GM19372 (cell line): ENCODE measurements at regions not wholly inside any gene's neighbourhood (a gene's known extent, or its start where the extent isn't known, plus 50 kb on each side); places are given as distances from the start of the nearest gene placed in this dataset.

ENCODE experiments used
- ATAC-seq: cut with Tn5 transposase; IDR thresholded peaks from one replicate; pipeline ENCODE4 v1.9.1; 2021; ENCODE audit warnings: mild to moderate bottlenecking, low read depth, moderate library complexity; ENCODE audit not compliant: unreplicated experiment

DNA sequence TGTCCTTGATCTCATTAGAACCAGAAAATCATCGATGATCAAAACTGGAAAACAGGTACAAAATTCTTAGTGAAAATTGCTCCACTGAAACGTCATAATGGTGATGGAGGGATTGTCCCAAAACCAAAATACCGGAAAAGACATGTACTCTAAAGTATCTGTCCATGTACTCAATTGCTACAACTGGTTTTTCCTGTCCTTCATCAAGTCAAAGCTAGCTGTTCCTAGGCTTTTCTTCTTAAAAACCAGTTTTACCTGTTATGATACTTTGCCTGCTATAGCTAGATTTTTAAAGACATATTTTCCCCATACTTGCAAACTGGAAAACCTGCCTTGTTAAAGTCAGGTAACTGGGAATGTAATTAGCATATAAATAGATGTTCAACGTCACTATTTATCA lies 50.5 kb upstream of the LRRC1 start:
- no peak for ATAC-seq

DNA sequence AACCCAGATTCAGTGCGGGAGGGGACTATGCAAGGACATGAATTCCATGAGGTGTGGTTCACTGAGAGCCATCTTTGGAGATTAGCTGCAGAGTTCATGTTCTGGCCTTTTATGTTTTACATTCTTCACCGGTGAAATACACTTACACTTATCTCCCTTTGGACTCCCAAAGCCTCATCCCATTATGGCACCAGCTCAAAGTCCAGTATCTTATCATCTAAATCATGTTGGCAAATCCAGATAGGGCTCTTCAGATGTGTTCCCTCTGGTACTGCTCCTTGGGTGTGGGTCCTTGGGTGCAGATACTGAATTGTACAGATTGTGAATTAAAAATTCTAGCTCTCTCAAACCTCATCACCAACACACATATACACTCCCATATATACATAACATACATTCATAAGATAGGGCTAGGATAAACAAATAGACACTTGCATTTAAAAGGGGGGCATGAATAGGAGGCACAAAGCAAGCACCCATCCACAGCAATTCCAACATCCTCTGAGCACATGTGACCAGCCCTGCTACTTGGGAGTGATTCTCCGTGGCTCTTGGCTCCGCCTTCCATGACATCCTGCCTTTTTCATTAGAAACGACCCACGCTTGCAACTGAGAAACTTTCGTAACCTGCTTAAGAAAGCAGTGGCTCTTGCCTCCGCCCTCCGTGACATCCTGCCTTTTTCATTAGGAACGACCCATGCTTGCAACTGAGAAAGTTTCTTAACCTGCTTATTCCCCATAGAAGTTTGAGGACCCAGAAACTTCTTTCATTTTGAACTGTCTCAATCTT lies 53.6 kb upstream of the LRRC1 start:
- no peak for ATAC-seq

DNA sequence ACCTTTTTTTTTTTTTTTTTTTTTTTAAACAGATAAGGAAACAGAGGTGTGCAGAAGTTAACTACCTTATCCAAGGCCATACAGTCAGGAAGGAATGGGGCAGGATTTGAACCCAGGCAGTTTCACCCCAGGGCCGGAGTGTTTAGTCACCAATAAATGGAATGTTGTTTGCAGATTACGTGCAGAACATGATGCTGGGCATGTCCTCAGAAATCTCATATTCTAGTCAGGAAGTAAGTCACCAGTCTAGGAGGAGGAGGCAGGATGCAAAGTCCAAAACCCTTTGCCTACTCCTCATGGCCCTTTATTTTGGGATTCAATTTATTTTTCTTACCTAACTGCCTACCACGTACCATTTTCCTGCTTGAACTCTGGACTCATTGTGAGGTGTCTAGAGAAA lies 57.1 kb upstream of the LRRC1 start:
- no peak for ATAC-seq

DNA sequence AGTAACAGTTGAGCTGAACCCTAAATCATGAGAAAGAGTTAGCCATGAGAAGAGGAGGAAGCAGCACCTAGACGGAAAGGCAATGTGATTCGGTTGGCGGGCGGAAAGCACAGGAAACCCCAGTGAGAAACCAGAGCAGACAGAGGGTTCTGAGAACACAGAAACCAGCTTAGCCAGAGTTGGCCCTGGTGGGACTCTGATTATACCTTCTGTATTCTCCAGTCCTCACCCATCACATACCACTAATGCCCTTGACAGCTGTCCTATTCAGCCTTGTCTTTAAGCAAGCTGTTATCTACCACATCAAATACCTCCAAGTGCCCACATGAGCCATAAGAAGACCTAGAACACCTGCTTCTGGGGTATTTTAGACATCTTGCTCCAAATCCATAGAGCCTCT lies 58.9 kb upstream of the LRRC1 start:
- ATAC-seq = no peak

DNA sequence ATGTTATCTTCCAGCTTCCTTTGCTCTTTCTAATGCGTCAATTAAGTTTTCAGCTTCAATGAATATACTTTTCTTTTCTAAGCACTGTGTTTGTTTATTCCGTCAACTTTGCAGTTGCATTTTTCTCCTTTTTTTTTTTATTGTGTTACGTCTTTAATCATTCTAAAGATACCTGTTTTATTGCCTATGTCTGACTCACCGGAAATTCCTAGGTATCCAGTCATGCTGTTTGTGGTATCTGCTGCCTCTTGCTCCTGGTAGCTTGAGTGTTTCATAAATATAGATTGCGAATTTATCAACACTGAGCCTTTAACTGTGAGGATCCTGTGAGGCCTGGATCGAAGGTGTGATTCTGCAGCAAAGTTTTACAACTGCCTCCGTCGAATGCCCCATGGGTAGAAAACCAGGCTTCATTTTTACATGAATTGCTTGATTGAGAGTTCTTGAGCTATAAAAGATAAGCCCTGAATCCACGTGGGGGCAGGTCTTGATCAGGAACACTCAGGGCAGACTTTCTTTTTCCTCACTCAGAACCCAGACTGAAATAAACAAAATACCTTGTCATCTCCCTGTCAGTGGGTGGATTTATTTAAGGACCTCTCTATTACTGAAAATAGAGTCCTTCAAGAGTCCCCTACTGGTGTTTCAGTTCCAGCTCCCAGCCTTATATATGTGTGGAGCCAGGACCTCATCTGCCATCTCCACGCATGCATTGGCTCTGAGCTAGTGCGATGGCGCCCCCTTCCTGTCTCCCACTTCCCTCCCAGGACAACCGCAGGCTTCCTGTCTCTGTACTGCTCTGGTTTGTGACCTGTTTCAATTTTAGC lies 60.1 kb upstream of the LRRC1 start:
- peak; percentile 44 for ATAC-seq

DNA sequence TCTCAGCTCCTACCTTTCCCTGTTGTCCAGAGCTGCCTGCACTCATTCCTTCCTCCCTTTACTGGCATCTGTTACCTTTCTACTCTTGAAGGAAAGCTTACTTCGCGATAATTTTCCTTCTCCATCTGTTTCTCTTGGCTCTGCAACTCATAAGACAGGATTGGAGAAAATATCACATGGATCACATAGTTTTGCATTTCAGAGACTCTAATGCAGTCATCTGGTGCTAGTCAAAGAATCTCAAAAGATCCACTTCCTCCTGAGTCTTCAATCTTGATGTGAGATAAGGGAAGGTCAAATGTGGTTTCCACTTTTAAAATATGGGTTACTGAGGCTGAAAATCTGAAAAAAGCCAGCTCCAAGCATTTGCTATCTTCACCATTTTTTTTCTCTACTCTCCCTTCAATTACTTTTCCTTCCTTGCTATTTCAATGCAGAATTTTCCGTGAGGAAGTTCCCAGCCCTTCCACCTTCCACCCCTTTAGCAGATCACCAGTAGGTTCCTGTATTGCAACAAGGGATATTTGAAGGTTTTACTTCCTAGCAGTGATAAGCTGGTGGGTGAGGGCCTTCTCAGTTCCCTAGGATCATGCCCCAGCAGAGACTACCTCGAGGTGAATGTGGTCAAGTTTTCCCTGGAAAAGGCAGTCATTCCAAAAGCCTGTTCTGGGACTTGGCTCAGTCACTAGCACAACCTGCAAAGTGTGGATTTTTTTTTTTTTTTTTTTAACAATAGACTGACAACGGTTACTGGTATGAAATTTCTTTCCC lies 62.8 kb upstream of the LRRC1 start:
- no peak for ATAC-seq

DNA sequence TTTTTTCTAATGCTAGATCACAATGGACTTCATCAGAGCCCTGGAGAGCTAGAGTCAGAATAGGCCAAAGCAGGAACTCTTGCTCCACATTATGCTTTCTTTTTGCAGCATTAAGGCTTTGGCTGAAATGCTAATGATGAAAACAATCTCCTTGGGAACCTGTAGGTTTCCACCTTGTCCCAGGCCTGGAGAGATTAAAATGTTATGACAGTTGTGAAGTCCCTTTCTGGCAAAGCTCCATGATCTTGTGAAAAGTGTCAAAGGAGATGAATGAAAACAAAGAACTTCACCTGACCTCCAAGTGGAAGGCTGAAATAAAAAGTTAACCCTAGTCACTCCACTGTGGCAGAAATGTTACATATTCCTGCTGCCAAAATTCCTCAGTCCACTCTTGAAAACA lies 64.0 kb upstream of the LRRC1 start:
- no peak for ATAC-seq

DNA sequence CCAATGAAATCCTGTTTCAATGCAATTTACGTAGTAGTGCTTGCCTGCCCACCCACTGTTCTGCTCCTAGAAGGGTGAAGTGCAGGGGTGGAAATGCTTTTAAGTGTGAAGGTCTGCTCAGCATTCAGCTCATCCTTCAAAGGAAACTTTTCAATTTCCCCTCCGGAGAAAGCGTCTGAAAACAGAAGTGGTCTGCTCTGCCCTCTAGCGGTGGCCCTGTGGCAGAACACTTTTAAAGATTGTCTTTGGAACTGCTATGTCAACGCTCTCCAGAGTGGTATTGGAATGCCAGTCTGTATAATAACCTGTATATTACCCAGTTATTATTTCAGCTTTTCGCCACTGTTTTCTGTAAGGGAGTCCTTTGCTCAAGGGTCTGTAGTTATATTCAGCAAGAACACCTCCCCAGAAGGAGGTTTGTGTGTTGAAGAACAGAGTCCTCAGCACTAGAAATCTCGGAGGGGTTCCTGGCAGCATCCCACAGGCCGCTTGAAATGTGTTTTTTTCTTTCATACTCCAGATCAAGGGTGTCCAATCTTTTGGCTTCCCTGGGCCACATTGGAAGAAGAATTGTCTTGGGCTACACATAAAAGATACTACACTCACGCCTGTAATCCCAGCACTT lies 63.1 kb upstream of the KLHL31 start:
- ATAC-seq = no peak

DNA sequence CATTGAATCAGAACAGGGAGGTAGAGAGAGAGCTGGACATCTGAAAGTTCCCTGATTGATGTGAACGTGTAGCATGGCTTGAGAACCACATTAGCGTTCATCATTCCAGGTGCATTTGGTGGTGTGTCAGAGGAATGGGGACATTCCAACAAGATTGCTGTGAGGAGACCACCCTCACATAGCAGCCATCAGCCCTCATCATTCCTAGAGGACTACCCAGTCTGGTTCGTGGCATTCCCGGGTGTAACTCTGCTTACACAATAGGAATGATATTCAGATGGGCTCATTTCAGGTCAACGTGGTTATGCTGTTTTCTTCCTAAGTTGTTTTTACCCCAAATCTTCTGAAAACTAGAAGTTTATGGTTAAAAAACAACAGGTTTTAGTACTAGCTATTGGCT lies 62.2 kb upstream of the KLHL31 start:
- ATAC-seq = no peak

DNA sequence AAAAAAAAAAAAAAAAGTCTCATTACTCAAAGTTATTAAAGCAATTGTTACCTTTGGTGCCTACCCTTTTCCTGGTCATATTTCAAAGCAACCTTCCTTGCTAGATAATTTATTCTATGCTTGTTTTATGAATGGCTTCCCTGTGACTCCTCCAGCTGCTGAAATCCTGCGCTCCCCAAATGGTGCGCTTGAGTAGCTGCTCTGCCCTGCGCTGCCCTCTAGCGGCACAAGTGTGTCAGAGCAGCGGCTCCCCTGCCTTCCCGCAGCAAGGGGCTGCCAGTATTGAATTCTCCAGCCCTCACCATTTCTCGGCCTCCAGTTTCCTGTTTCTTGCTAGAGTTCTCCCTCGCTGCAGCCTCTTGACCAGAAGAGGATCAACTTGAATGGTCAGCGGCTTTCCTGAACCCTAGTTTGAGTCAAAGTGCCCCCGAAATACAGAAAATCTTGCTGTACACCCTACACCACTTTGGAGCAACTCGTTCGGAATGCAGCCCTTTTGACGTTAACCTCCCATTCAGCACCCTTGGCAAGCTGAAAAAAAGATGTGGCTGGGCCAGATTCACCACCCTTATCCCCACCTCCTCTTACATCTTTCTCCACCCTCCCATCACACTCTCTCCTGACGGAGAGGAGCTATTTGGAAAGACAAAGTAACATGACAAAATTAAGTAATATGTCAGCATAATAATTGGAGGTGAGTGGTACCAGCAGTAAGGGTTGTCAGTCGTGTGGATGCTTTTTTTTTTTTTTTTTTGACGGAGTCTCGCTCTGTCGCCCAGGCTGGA lies 60.4 kb upstream of the KLHL31 start:
- peak; percentile 89 for ATAC-seq

DNA sequence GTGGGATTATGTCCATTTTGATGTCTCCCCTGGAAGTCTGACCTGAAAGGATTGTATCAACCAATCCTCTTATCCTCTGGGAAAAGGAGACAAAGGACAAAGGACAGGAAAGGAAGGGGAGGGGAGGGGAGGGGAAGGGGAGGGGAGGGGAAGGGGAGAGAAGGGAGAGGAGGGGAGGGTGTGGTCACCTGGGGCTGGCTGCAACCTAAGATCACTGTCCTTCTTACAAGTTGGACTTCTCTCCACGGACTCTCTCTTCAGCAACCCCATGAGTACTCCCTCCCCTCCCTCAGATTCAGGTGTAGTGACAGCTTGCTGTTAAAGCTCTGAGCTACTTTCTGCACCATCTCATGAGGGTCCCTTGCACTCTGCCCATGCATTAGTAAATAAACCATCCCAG lies 58.9 kb upstream of the KLHL31 start:
- no peak for ATAC-seq

DNA sequence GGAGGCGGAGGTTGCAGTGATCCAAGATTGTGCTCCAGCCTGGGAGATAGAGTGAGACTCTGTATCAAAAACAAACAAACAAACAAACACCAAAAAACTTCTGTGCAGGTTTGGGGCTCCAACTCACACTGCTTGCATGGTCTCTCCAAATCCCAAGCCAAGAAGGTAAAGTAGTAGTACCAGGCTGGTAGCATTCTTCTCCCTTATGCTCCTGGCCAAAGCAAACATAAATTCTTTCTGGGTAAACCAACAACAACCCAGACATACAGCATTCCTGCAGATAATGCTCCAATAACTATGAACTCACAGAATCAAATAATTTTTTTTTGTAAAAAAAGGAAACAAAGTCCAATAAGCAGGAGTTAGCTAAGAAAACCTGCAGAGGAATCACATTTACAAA lies 57.8 kb upstream of the KLHL31 start:
- no peak for ATAC-seq

DNA sequence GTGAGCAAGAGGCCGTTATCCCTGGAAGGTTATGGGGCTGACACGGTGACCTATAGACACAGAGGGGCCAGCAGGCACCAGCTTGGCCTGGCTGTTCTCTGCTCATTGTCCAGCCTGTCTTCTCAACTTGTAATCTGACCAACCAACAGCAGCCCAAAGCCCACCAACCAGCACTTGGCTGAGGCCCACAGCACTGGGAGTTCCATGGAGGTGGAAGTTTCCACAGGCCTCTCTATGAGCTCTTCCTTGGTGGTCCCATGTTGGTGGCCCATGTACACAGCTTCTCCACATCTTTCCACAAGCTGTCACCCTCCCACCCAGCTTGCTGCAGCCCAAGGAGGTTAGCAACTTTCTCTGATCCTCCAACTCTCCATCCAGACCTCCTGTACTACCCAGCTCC lies 56.2 kb upstream of the KLHL31 start:
- no peak for ATAC-seq

DNA sequence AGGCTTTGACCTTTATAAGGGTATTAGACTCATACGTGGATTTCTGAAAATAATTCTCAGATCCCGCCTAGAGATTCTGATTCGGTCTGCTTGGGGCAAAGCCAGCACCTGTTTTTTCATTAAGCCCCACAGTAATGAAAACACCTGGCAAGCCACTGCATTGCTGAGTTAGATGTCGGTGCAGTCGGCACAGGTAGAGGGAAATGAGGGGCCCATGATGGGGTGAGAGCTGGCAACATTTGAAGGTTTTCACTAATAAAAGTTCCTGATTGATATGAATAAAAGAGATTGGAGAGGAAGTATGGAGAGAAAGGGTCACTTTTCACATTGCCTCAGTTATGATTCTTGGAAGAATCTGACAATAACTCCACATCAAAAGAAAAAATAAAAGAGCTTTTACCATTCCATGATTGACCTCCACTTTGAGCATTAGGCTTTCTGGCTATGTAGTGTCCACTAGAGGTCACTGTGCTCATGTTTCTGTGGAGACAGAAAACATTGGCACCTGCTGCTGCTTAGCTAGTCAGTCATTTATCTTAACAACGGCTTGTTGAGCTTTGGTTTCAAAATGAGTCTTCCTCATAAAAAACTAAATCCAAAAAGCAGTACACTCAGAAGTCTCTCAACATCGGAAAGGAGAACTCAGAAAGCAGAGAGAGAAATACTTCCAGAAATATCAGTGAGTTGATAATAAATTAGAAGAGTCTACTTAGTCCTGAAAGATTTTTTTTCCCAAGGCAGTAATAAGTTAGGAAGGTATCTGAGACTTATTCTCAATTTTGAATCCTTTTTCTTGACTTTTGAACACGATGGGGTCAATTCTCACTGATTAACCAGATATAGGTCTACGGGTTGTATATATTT lies 53.3 kb upstream of the KLHL31 start:
- ATAC-seq = peak; percentile 94

DNA sequence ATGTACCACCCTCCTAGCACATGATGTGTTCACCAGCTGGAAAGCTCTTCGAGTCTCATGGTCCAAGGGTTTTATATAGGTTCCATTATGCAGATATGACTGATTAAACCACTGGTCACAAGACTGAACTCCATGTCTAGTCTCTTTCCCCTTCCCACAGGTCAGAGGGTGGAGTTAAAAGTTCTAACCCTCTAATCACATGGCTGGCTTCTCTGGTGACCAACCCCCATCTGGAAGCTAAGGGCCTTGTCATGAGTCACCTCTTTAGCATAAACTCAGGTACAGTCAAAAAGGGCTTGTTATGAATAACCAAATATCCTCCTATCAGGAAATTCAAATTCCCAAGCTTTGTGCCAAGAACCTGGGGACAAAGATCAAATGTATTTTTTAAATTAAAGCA lies 52.0 kb upstream of the KLHL31 start:
- ATAC-seq = no peak

DNA sequence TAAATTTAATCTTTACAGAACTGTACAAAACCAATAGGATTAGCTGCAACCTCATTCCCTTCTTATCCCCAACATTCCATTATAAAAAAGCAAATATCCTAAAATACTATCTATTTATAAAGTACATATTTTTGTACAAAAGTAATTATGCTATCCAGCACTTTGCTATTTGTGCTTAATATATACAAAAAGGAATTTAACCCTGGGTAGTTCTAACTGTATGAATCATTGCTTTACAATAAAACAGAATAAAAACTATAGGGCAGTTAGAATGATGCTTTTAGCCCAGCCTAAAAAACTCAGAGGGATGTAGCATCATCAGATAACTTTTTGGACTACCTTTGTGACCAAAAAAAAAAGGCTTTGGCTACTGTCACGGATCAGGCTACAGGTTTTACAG lies 49.9 kb upstream of the KLHL31 start:
- no peak for ATAC-seq
